Breast epithelium (tissue), 3 donors: ENCODE measurements at regions not wholly inside any gene's neighbourhood (a gene's known extent, or its start where the extent isn't known, plus 50 kb on each side); places are given as distances from the start of the nearest gene placed in this dataset.

Experiments used
- CTCF ChIP-seq, 3 donors: fragments of 450-650 bp; IDR thresholded peaks; one replicate each; pipeline ENCODE4 v1.5.1; 2016 to 2017; ENCODE audit warnings: antibody characterized with exemption in 3 of 3, mild to moderate bottlenecking in 3 of 3, moderate library complexity in 3 of 3
- POLR2A ChIP-seq: fragments of 450-650 bp; IDR thresholded peaks from one replicate; pipeline ENCODE4 v1.6.1; 2016; ENCODE audit warnings: antibody characterized with exemption, mild to moderate bottlenecking, moderate library complexity
- POLR2AphosphoS5 ChIP-seq, 3 donors: sonication (generic); formaldehyde crosslinking; IDR thresholded peaks; one replicate each; pipeline ENCODE4 v1.6.1; 2017; ENCODE audit warnings: antibody characterized with exemption in 3 of 3

GRCh38 chr9:86798966-86799365 is 148.3 kb downstream of the GAS1 start:
- TF ChIP-seq POLR2A = no peak
- TF ChIP-seq CTCF (IDR thresholded peaks at IDR 0.05) = no peak
- TF ChIP-seq POLR2AphosphoS5 (IDR thresholded peaks at IDR 0.05) = no peak
